ENCODE measurements at regions not wholly inside any gene's neighbourhood (a gene's known extent, or its start where the extent isn't known, plus 50 kb on each side); places are given as distances from the start of the nearest gene placed in this dataset.
"Not testable (repeated sequence)": the region's sequence is repeated elsewhere in the genome, so short reads cannot be mapped to it uniquely, and the experiment has no call there.

GRCh38 chr10:16227674-16228073 lies 209.1 kb upstream of the PTER start:
- Histone ChIP-seq H3K36me3 (ENCODE audit: control insufficient read depth, insufficient read depth, low read length) (no peaks in the 10 kb centered on the region), H3K4me3 (ENCODE audit: low read length) (no peak overlapping the region), H3K27me3 (ENCODE audit: control insufficient read depth, insufficient read depth, low read length) (no peaks in the 10 kb centered on the region), H3K4me1 (ENCODE audit: control insufficient read depth, insufficient read depth, low read length) (no peaks in the 10 kb centered on the region), H3K9me3 (replicated peaks; ENCODE audit: control insufficient read depth, low read depth, low read length) (peaks cover 8% of the 10 kb centered on the region), H3K27ac (ENCODE audit: low read length) (no peak overlapping the region)
- WGBS (ENCODE audit: insufficient coverage): no CpG with 5 or more reads among the region's 3 CpGs
- DNase-seq: no peak

GRCh38 chr10:16231176-16231575 lies 205.6 kb upstream of the PTER start:
- no peak overlapping the region for H3K4me3 ChIP-seq (ENCODE audit: low read length)
- WGBS (ENCODE audit: insufficient coverage): no CpG with 5 or more reads among the region's 2 CpGs
- peaks cover 4% of the 10 kb centered on the region for H3K9me3 ChIP-seq (replicated peaks; ENCODE audit: control insufficient read depth, low read depth, low read length)
- H3K27ac ChIP-seq (ENCODE audit: low read length): no peak overlapping the region
- no peaks in the 10 kb centered on the region for H3K27me3 ChIP-seq (ENCODE audit: control insufficient read depth, insufficient read depth, low read length)
- no peak for DNase-seq
- no peaks in the 10 kb centered on the region for H3K4me1 ChIP-seq (ENCODE audit: control insufficient read depth, insufficient read depth, low read length)
- no peaks in the 10 kb centered on the region for H3K36me3 ChIP-seq (ENCODE audit: control insufficient read depth, insufficient read depth, low read length)

DNA sequence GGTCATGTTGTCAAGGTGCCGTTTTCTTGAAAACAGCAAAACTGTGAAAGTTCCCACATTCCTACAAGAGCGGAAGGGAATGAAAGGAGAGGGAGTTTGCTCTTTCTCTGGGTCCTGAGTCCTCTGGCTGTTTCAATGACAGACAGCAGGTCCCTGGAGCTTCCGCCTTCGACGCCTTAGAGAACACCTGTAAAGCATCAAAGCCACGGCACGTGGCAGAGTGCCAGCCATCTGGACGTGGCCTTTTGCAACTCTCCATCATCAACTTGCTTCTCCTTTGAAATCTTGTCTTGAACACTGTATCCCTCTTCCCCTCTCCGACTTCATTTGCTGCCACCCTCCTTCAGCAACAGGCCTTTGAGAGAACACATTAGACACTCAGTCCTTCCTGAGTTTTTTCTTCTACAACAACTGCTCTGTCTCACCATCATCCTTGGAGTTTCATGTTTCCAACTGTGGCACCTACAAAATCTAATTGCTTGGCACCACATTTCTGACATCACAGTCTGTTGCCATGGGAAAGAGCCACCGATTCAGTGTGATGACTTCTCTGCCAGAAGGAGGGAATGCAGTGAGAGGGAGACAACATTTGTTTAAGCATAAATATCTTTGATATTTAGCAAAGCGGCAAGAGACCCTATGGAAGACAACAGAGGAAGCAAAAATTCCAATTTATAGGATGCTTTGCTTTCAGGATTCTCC lies 204.9 kb upstream of the PTER start:
- no peaks in the 10 kb centered on the region for H3K36me3 ChIP-seq (ENCODE audit: control insufficient read depth, insufficient read depth, low read length)
- 32% methylated on average over 8 of the region's 11 CpGs for WGBS (ENCODE audit: insufficient coverage)
- H3K4me3 ChIP-seq (ENCODE audit: low read length): no peak overlapping the region
- no peak overlapping the region for H3K27ac ChIP-seq (ENCODE audit: low read length)
- peaks cover 4% of the 10 kb centered on the region for H3K9me3 ChIP-seq (replicated peaks; ENCODE audit: control insufficient read depth, low read depth, low read length)
- no peak for DNase-seq
- no peaks in the 10 kb centered on the region for H3K27me3 ChIP-seq (ENCODE audit: control insufficient read depth, insufficient read depth, low read length)
- no peaks in the 10 kb centered on the region for H3K4me1 ChIP-seq (ENCODE audit: control insufficient read depth, insufficient read depth, low read length)

DNA sequence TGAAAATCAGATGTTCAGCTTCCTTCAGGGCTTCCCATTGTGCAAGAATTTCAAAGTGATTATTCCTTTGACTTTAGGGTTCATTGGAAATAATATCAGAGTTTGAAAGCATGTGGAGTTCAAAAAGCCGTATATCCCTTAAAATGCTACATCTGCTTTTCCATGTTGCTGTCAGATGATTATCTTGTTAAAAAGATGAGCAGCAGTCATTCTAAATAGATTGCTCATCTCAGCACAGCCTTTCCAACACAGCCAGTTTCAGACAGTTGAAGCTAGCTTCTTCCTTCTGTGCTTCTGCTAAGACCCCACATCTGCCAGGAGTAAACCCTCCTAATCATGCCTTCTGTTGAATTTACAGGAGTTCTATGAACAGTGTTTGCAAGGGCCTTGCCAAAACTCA lies 204.4 kb upstream of the PTER start:
- H3K4me1 ChIP-seq (ENCODE audit: control insufficient read depth, insufficient read depth, low read length): no peaks in the 10 kb centered on the region
- H3K36me3 ChIP-seq (ENCODE audit: control insufficient read depth, insufficient read depth, low read length): no peaks in the 10 kb centered on the region
- H3K27ac ChIP-seq (ENCODE audit: low read length): no peak overlapping the region
- no peak overlapping the region for H3K4me3 ChIP-seq (ENCODE audit: low read length)
- peaks cover 4% of the 10 kb centered on the region for H3K9me3 ChIP-seq (replicated peaks; ENCODE audit: control insufficient read depth, low read depth, low read length)
- WGBS (ENCODE audit: insufficient coverage): no CpG with 5 or more reads among the region's 1 CpG
- H3K27me3 ChIP-seq (ENCODE audit: control insufficient read depth, insufficient read depth, low read length): no peaks in the 10 kb centered on the region
- no peak for DNase-seq

GRCh38 chr10:16234916-16235315 lies 201.9 kb upstream of the PTER start:
- no peak overlapping the region for H3K27ac ChIP-seq (ENCODE audit: low read length)
- no peaks in the 10 kb centered on the region for H3K36me3 ChIP-seq (ENCODE audit: control insufficient read depth, insufficient read depth, low read length)
- 91% methylated on average over 2 of the region's 2 CpGs for WGBS (ENCODE audit: insufficient coverage)
- H3K4me1 ChIP-seq (ENCODE audit: control insufficient read depth, insufficient read depth, low read length): no peaks in the 10 kb centered on the region
- no peaks in the 10 kb centered on the region for H3K9me3 ChIP-seq (replicated peaks; ENCODE audit: control insufficient read depth, low read depth, low read length)
- H3K4me3 ChIP-seq (ENCODE audit: low read length): no peak overlapping the region
- H3K27me3 ChIP-seq (ENCODE audit: control insufficient read depth, insufficient read depth, low read length): no peaks in the 10 kb centered on the region
- DNase-seq: no peak

GRCh38 chr10:16242446-16242845 lies 194.4 kb upstream of the PTER start:
- WGBS (ENCODE audit: insufficient coverage): 95% methylated on average over 3 of the region's 3 CpGs
- Histone ChIP-seq H3K27ac (ENCODE audit: low read length) (no peak overlapping the region), H3K27me3 (ENCODE audit: control insufficient read depth, insufficient read depth, low read length) (no peaks in the 10 kb centered on the region), H3K9me3 (replicated peaks; ENCODE audit: control insufficient read depth, low read depth, low read length) (no peaks in the 10 kb centered on the region), H3K36me3 (ENCODE audit: control insufficient read depth, insufficient read depth, low read length) (no peaks in the 10 kb centered on the region), H3K4me1 (ENCODE audit: control insufficient read depth, insufficient read depth, low read length) (no peaks in the 10 kb centered on the region), H3K4me3 (ENCODE audit: low read length) (no peak overlapping the region)
- no peak for DNase-seq

GRCh38 chr10:16242859-16243613 lies 193.8 kb upstream of the PTER start:
- Histone ChIP-seq H3K4me1 (ENCODE audit: control insufficient read depth, insufficient read depth, low read length) (no peaks in the 10 kb centered on the region), H3K27me3 (ENCODE audit: control insufficient read depth, insufficient read depth, low read length) (no peaks in the 10 kb centered on the region), H3K27ac (ENCODE audit: low read length) (no peak overlapping the region), H3K36me3 (ENCODE audit: control insufficient read depth, insufficient read depth, low read length) (no peaks in the 10 kb centered on the region), H3K9me3 (replicated peaks; ENCODE audit: control insufficient read depth, low read depth, low read length) (no peaks in the 10 kb centered on the region), H3K4me3 (ENCODE audit: low read length) (no peak overlapping the region)
- DNase-seq: no peak

GRCh38 chr10:16250136-16250535 lies 186.7 kb upstream of the PTER start:
- not testable (repeated sequence) for DNase-seq; H3K27ac ChIP-seq (ENCODE audit: low read length); H3K9me3 ChIP-seq (replicated peaks; ENCODE audit: control insufficient read depth, low read depth, low read length); H3K4me3 ChIP-seq (ENCODE audit: low read length); H3K4me1 ChIP-seq (ENCODE audit: control insufficient read depth, insufficient read depth, low read length); H3K36me3 ChIP-seq (ENCODE audit: control insufficient read depth, insufficient read depth, low read length); H3K27me3 ChIP-seq (ENCODE audit: control insufficient read depth, insufficient read depth, low read length)
- 82% methylated on average over 2 of the region's 7 CpGs for WGBS (ENCODE audit: insufficient coverage)

DNA sequence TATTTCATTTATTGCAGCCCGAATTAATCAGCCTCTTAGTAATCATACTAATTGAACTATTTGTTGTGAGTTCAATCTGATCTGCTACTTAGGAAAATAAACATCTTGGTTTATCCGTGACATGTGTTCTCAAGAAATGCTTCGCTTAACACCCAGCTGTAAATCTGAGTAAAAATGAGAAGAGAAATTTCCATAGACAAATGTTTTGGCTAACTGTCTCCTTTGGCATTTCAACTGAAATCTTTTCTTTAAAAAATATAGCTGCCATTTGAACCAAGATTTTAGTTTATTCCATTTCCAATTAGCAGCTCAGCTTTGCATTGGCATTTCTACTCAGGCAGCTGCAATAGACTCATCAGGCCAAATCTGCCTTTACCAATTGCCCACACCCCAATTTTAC lies 180.5 kb upstream of the PTER start:
- Histone ChIP-seq H3K4me1 (ENCODE audit: control insufficient read depth, insufficient read depth, low read length) (no peaks in the 10 kb centered on the region), H3K27ac (ENCODE audit: low read length) (no peak overlapping the region), H3K36me3 (ENCODE audit: control insufficient read depth, insufficient read depth, low read length) (no peaks in the 10 kb centered on the region), H3K27me3 (ENCODE audit: control insufficient read depth, insufficient read depth, low read length) (no peaks in the 10 kb centered on the region), H3K4me3 (ENCODE audit: low read length) (no peak overlapping the region), H3K9me3 (replicated peaks; ENCODE audit: control insufficient read depth, low read depth, low read length) (no peaks in the 10 kb centered on the region)
- no CpG with 5 or more reads among the region's 3 CpGs for WGBS (ENCODE audit: insufficient coverage)
- DNase-seq: no peak

DNA sequence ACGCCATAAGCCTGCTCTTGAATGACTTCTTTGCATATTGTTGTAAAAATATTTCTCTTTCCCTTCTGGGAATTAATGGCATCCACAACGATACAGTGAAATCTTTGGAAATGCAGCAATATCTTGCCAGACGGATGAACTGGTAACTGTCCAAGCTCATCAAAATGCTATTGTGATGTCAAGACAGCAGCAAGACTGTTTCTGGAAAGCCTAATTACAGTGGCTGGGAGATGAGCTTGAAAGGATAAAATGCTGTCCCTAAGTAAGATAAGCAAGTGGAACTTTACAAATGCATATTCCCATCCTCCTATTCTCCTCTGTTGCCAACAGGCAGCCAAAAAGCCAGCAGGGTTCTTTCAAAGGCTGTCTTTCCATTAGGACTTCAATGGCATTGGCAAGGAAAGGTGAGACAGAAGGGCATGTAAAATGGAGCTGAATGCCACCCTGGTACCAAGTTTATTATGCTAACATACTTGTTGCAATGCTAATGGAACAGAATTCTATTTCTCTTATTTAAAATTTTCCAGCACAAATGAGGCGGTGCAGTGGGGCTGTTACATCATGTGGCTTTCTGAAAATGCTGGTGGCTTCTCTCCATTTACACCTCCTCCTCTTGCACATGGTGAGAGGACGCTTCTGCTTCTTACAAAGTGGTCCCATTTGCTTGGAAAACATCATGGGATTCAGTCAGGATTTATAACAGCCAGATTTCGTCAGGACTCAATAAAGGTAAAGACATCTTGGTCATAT lies 178.3 kb upstream of the PTER start:
- Histone ChIP-seq H3K4me3 (ENCODE audit: low read length) (no peak overlapping the region), H3K4me1 (ENCODE audit: control insufficient read depth, insufficient read depth, low read length) (no peaks in the 10 kb centered on the region), H3K9me3 (replicated peaks; ENCODE audit: control insufficient read depth, low read depth, low read length) (no peaks in the 10 kb centered on the region), H3K27ac (ENCODE audit: low read length) (no peak overlapping the region), H3K27me3 (ENCODE audit: control insufficient read depth, insufficient read depth, low read length) (no peaks in the 10 kb centered on the region), H3K36me3 (ENCODE audit: control insufficient read depth, insufficient read depth, low read length) (no peaks in the 10 kb centered on the region)
- WGBS (ENCODE audit: insufficient coverage): 67% methylated on average over 2 of the region's 6 CpGs
- DNase-seq: no peak

Measured in muscle of leg (tissue), 3 donors.